ENCODE measurements at regions not wholly inside any gene's neighbourhood (a gene's known extent, or its start where the extent isn't known, plus 50 kb on each side); places are given as distances from the start of the nearest gene placed in this dataset.

GRCh38 chr7:137097111-137097510, 228.7 kb downstream of the CHRM2 start:
- 44 to 78% methylated on average over 1 of the region's 1 CpG for WGBS, 2 donors
- TF ChIP-seq POLR2A (IDR thresholded peaks at IDR 0.05) (no peak), CTCF (IDR thresholded peaks at IDR 0.05) (no peak)

GRCh38 chr7:137096607-137097006, 228.2 kb downstream of the CHRM2 start:
- intact Hi-C loops (cut with DNase I) = no loop called here
- H3K36me3 ChIP-seq = no peaks in the 10 kb centered on the region
- TF ChIP-seq POLR2A (IDR thresholded peaks at IDR 0.05) (no peak), CTCF (IDR thresholded peaks at IDR 0.05) (no peak)

More at GRCh38 chr7:137097111-137097510, 228.7 kb downstream of the CHRM2 start:
- Histone ChIP-seq H3K36me3 (no peaks in the 10 kb centered on the region), H3K9me3 (no peaks in the 10 kb centered on the region), H3K4me3 (replicated peaks in 1 of 3) (no peak overlapping the region), H3K27me3 (no peaks in the 10 kb centered on the region), H3K4me1 (no peaks in the 10 kb centered on the region), H3K27ac (no peak overlapping the region)
- intact Hi-C loops (cut with DNase I) = no loop called here
- DNase-seq = no peak

DNA sequence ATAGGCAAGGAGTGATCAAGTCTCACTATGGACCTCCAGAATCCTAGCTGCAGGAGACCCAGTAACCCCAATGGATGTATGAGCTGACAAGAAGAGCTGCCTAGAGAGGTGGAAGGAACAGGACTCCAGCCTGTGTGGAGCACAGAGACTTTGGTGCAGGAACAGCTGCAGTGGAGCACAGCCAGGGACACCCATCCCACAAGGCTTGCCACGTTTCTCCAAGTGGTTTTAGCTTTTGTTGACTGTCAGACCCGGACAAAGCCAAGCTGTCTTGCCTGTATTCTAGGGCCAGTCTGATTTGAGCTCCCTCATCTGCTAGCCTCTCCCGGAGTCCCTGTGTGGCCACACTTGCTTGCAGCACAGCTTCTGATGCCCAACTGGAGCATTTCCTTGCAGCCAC, 224.7 kb downstream of the CHRM2 start:
- no peak for DNase-seq
- Histone ChIP-seq H3K27ac (no peak overlapping the region), H3K9me3 (no peaks in the 10 kb centered on the region), H3K4me3 (replicated peaks in 1 of 3) (no peak overlapping the region), H3K36me3 (no peaks in the 10 kb centered on the region), H3K4me1 (no peaks in the 10 kb centered on the region), H3K27me3 (no peaks in the 10 kb centered on the region)
- WGBS, 2 donors = 79 to 96% methylated on average over 3 of the region's 3 CpGs
- TF ChIP-seq CTCF (IDR thresholded peaks at IDR 0.05) (no peak), POLR2A (IDR thresholded peaks at IDR 0.05) (no peak)
- intact Hi-C loops (cut with DNase I) = no loop called here

More at GRCh38 chr7:137096607-137097006, 228.2 kb downstream of the CHRM2 start:
- H3K9me3 ChIP-seq = no peaks in the 10 kb centered on the region
- WGBS, 2 donors = 82 to 88% methylated on average over 2 of the region's 2 CpGs
- H3K4me3 ChIP-seq (replicated peaks in 1 of 3) = no peak overlapping the region
- no peak for DNase-seq
- no peaks in the 10 kb centered on the region for H3K4me1 ChIP-seq
- no peaks in the 10 kb centered on the region for H3K27me3 ChIP-seq
- no peak overlapping the region for H3K27ac ChIP-seq

DNA sequence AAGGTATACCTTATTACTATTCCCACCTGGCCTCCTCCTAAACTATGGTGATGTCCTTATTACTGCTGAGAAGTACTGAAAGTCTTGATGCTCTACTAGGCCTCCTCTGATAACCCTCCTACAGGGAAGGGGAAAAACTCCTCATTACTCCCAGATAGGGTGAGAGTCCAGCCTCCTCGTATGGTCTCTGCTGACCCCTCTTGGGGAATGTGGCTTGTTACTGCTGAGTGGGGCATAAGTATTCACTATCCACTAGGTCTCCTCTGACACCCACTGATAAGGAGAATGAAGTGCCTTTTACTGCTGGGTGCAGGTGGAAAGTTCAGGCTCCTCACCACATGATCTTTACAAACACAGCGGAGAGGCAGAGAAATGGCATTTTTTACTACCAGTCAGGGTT, 222.9 kb downstream of the CHRM2 start:
- Histone ChIP-seq H3K4me1 (no peaks in the 10 kb centered on the region), H3K9me3 (no peaks in the 10 kb centered on the region), H3K36me3 (no peaks in the 10 kb centered on the region), H3K27ac (no peak overlapping the region), H3K27me3 (no peaks in the 10 kb centered on the region), H3K4me3 (replicated peaks in 1 of 3) (no peak overlapping the region)
- TF ChIP-seq CTCF (IDR thresholded peaks at IDR 0.05) (no peak), POLR2A (IDR thresholded peaks at IDR 0.05) (no peak)
- WGBS, 2 donors = 53 to 68% methylated on average over 2 of the region's 2 CpGs
- intact Hi-C loops (cut with DNase I) = no loop called here
- no peak for DNase-seq

DNA sequence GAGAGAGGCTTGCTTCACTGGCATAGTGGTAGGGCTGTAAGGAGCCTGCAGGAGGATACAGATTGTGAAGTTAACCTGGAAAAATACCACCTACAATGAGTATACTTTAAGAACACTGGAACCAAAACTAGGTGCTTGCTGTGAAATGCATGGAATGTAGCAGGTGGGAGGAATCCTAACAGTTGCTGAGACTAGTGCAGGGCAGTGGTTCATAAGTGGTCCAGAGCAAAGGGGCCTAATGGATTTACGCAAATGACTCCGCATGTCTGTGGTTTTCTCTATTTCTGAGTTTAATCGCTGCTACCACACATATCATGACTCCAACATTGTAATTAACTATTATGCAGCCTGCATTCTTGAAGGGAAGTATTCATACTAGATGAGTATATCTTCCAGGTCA, 218.4 kb downstream of the CHRM2 start:
- H3K27ac ChIP-seq = no peak overlapping the region
- TF ChIP-seq POLR2A (IDR thresholded peaks at IDR 0.05) = no peak
- intact Hi-C loops (cut with DNase I) = no loop called here
- no peaks in the 10 kb centered on the region for H3K36me3 ChIP-seq
- DNase-seq = no peak
- H3K9me3 ChIP-seq = no peaks in the 10 kb centered on the region
- no peaks in the 10 kb centered on the region for H3K27me3 ChIP-seq
- 80 to 85% methylated on average over 3 of the region's 3 CpGs for WGBS, 2 donors
- H3K4me3 ChIP-seq (replicated peaks in 1 of 3) = no peak overlapping the region
- no peaks in the 10 kb centered on the region for H3K4me1 ChIP-seq
